G401.6 (cell line): ENCODE measurements at regions not wholly inside any gene's neighbourhood (a gene's known extent, or its start where the extent isn't known, plus 50 kb on each side); places are given as distances from the start of the nearest gene placed in this dataset.

Source experiments
- FAIRE-seq: peaks from 2 replicates; lab custom pipeline; 2012; peaks lifted over from hg19 to GRCh38; lab: Jason Lieb, UNC

GRCh38 chr3:87413814-87414213 lies 137.4 kb upstream of the POU1F1 start:
- no peak for FAIRE-seq

GRCh38 chr3:87410110-87410509 lies 133.7 kb upstream of the POU1F1 start:
- FAIRE-seq = no peak

GRCh38 chr3:87398168-87398801 lies 121.9 kb upstream of the POU1F1 start:
- FAIRE-seq = no peak

- no peak for FAIRE-seq
Measured at GRCh38 chr3:87397211-87397610, 120.8 kb upstream of the POU1F1 start.

GRCh38 chr3:87390821-87391220 lies 114.4 kb upstream of the POU1F1 start:
- FAIRE-seq = no peak

- no peak for FAIRE-seq
Measured at GRCh38 chr3:87390353-87390752, 114.0 kb upstream of the POU1F1 start.

- FAIRE-seq = no peak
Measured at GRCh38 chr3:87375231-87375682, 98.9 kb upstream of the POU1F1 start.

- FAIRE-seq = no peak
Measured at GRCh38 chr3:87370007-87370406, 93.6 kb upstream of the POU1F1 start.

GRCh38 chr3:87367736-87368135 lies 91.4 kb upstream of the POU1F1 start:
- FAIRE-seq = no peak

- no peak for FAIRE-seq
Measured at GRCh38 chr3:87363721-87364120, 87.3 kb upstream of the POU1F1 start.

- FAIRE-seq = no peak
Measured at GRCh38 chr3:87361956-87362355, 85.6 kb upstream of the POU1F1 start.

- no peak for FAIRE-seq
Measured at GRCh38 chr3:87361271-87361670, 84.9 kb upstream of the POU1F1 start.

GRCh38 chr3:87359826-87360225 lies 83.4 kb upstream of the POU1F1 start:
- no peak for FAIRE-seq

GRCh38 chr3:87359025-87359424 lies 82.6 kb upstream of the POU1F1 start:
- no peak for FAIRE-seq

- no peak for FAIRE-seq
Measured at GRCh38 chr3:87358066-87358465, 81.7 kb upstream of the POU1F1 start.

- FAIRE-seq = no peak
Measured at GRCh38 chr3:87354398-87354797, 78.0 kb upstream of the POU1F1 start.

GRCh38 chr3:87351937-87352336 lies 75.6 kb upstream of the POU1F1 start:
- no peak for FAIRE-seq

- FAIRE-seq = peak; percentile 93
Measured at GRCh38 chr3:87350367-87351199, 74.2 kb upstream of the POU1F1 start.

GRCh38 chr3:87349833-87350232 lies 73.4 kb upstream of the POU1F1 start:
- FAIRE-seq = peak; percentile 93

- no peak for FAIRE-seq
Measured at GRCh38 chr3:87336761-87337160, 60.4 kb upstream of the POU1F1 start.

- FAIRE-seq = no peak
Measured at GRCh38 chr3:87335931-87336330, 59.5 kb upstream of the POU1F1 start.

- no peak for FAIRE-seq
Measured at GRCh38 chr3:87333393-87333892, 57.1 kb upstream of the POU1F1 start.

- FAIRE-seq = no peak
Measured at GRCh38 chr3:87332789-87333188, 56.4 kb upstream of the POU1F1 start.

- no peak for FAIRE-seq
Measured at GRCh38 chr3:87329065-87329464, 52.7 kb upstream of the POU1F1 start.
